Astrocyte (in vitro differentiated cells and primary cell): ENCODE measurements at regions not wholly inside any gene's neighbourhood (a gene's known extent, or its start where the extent isn't known, plus 50 kb on each side); places are given as distances from the start of the nearest gene placed in this dataset.
A peak's percentile ranks its signal among the peaks of the same experiment; 100 is the strongest.

Source experiments
- DNase-seq: peaks from one replicate; pipeline ENCODE4 v3.0.0-alpha.2; 2010; ENCODE audit warnings: low read depth
- FAIRE-seq: peaks from 2 replicates; lab custom pipeline; 2011; peaks lifted over from hg19 to GRCh38; lab: Jason Lieb, UNC
- H2AFZ ChIP-seq: 2 replicates; pipeline ENCODE4 v1.6.0; 2012; ENCODE audit warnings: low read depth, low read length, inconsistent platforms
- H3K27ac ChIP-seq: 2 replicates; pipeline ENCODE4 v1.5.1; 2011; ENCODE audit warnings: low read depth, low read length, inconsistent platforms
- H3K27me3 ChIP-seq: 2 replicates; pipeline ENCODE4 v1.6.0; 2011; ENCODE audit warnings: low read length, inconsistent platforms; ENCODE audit not compliant: insufficient read depth
- H3K36me3 ChIP-seq: 2 replicates; pipeline ENCODE4 v1.5.1; 2011; ENCODE audit warnings: low read length, inconsistent platforms; ENCODE audit not compliant: insufficient read depth
- H3K4me1 ChIP-seq: 2 replicates; pipeline ENCODE4 v1.5.1; 2011; ENCODE audit warnings: low read length, inconsistent platforms; ENCODE audit not compliant: insufficient read depth
- H3K4me2 ChIP-seq: 2 replicates; pipeline ENCODE4 v1.6.0; 2012; ENCODE audit warnings: low read length, inconsistent platforms
- H3K4me3 ChIP-seq: 2 replicates; pipeline ENCODE4 v1.5.1; 2011; ENCODE audit warnings: low read depth, mild to moderate bottlenecking, low read length, inconsistent platforms; ENCODE audit not compliant: insufficient read depth
- H3K79me2 ChIP-seq: 2 replicates; pipeline ENCODE4 v1.6.0; 2012; ENCODE audit warnings: mild to moderate bottlenecking, low read length, inconsistent platforms; ENCODE audit not compliant: insufficient read depth
- H3K9ac ChIP-seq: 2 replicates; pipeline ENCODE4 v1.6.0; 2012; ENCODE audit warnings: mild to moderate bottlenecking, low read length, inconsistent platforms
- H3K9me3 ChIP-seq: 2 replicates; pipeline ENCODE4 v1.5.1; 2012; ENCODE audit warnings: low read depth, mild to moderate bottlenecking, low read length, inconsistent platforms; ENCODE audit not compliant: insufficient read depth
- H4K20me1 ChIP-seq: 2 replicates; pipeline ENCODE4 v1.6.0; 2012; ENCODE audit warnings: low read length, inconsistent platforms; ENCODE audit not compliant: insufficient read depth
- H3K27ac Mint-ChIP-seq: one replicate; pipeline ENCODE4 v1.8.0; 2021; ENCODE audit warnings: mild to moderate bottlenecking, mixed read lengths; ENCODE audit not compliant: unreplicated experiment
- H3K27me3 Mint-ChIP-seq: one replicate; pipeline ENCODE4 v1.8.0; 2021; ENCODE audit warnings: low read depth, mixed read lengths; ENCODE audit not compliant: unreplicated experiment
- H3K36me3 Mint-ChIP-seq: one replicate; pipeline ENCODE4 v1.8.0; 2021; ENCODE audit warnings: low read depth, mixed read lengths; ENCODE audit not compliant: unreplicated experiment
- H3K4me1 Mint-ChIP-seq: one replicate; pipeline ENCODE4 v1.8.0; 2021; ENCODE audit warnings: low read depth, mixed read lengths; ENCODE audit not compliant: unreplicated experiment
- H3K4me3 Mint-ChIP-seq: one replicate; pipeline ENCODE4 v1.8.0; 2021; ENCODE audit warnings: mild to moderate bottlenecking, moderate library complexity, mixed read lengths; ENCODE audit not compliant: unreplicated experiment
- H3K9me3 Mint-ChIP-seq: one replicate; pipeline ENCODE4 v1.8.0; 2021; ENCODE audit warnings: mild to moderate bottlenecking, mixed read lengths; ENCODE audit not compliant: unreplicated experiment
- EZH2 ChIP-seq: IDR thresholded peaks from 2 replicates; pipeline ENCODE4 v1.6.1; 2012; ENCODE audit warnings: mild to moderate bottlenecking, low read length, inconsistent platforms; ENCODE audit not compliant: insufficient read depth
- TF ChIP-seq, protein P1 (sequence below): IDR thresholded peaks from 2 replicates; pipeline ENCODE4 v1.5.1; 2011; ENCODE audit warnings: low read depth, mild to moderate bottlenecking, inconsistent platforms, low read length, moderate library complexity; ENCODE audit not compliant: insufficient read depth

DNA sequence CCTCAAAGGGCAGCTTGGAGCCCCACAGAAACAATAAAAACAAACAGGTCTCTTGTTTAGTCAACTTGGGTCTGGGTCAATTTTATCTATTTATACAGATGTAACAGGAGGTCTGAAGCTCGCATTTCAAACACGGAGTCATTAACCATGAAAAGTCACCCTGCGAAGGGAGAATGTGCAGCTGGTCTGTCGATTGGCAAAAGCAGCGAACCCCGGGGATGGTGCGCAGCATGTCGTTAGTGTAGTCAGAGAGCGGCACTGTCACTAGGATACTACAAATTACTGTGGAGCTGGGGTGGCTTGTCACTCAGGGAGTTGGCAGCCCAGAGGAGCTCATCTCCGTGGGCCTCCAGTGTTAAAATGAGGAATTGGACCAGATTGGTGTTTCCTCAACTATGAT lies 190.4 kb upstream of the ARG1 start:
- Histone ChIP-seq H3K79me2 (no peaks in the 10 kb centered on the region), H3K4me1 (peaks cover 3% of the 10 kb centered on the region), H3K36me3 (no peaks in the 10 kb centered on the region), H4K20me1 (no peaks in the 10 kb centered on the region), H3K4me2 (no peak overlapping the region), H3K27ac (no peak overlapping the region), H3K4me3 (no peak overlapping the region), H3K9ac (no peak overlapping the region), H2AFZ (no peak overlapping the region), H3K9me3 (peaks cover 3% of the 10 kb centered on the region), H3K27me3 (peaks cover 3% of the 10 kb centered on the region)
- Mint-ChIP-seq H3K36me3 (no peaks in the 10 kb centered on the region), H3K4me1 (peaks cover 19% of the 10 kb centered on the region), H3K9me3 (no peaks in the 10 kb centered on the region), H3K27ac (no peak overlapping the region), H3K27me3 (no peaks in the 10 kb centered on the region), H3K4me3 (no peak overlapping the region)
- FAIRE-seq (no peak), DNase-seq (no peak)
- no peak for TF ChIP-seq EZH2
- TF ChIP-seq, protein P1, sequence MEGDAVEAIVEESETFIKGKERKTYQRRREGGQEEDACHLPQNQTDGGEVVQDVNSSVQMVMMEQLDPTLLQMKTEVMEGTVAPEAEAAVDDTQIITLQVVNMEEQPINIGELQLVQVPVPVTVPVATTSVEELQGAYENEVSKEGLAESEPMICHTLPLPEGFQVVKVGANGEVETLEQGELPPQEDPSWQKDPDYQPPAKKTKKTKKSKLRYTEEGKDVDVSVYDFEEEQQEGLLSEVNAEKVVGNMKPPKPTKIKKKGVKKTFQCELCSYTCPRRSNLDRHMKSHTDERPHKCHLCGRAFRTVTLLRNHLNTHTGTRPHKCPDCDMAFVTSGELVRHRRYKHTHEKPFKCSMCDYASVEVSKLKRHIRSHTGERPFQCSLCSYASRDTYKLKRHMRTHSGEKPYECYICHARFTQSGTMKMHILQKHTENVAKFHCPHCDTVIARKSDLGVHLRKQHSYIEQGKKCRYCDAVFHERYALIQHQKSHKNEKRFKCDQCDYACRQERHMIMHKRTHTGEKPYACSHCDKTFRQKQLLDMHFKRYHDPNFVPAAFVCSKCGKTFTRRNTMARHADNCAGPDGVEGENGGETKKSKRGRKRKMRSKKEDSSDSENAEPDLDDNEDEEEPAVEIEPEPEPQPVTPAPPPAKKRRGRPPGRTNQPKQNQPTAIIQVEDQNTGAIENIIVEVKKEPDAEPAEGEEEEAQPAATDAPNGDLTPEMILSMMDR: no peak

DNA sequence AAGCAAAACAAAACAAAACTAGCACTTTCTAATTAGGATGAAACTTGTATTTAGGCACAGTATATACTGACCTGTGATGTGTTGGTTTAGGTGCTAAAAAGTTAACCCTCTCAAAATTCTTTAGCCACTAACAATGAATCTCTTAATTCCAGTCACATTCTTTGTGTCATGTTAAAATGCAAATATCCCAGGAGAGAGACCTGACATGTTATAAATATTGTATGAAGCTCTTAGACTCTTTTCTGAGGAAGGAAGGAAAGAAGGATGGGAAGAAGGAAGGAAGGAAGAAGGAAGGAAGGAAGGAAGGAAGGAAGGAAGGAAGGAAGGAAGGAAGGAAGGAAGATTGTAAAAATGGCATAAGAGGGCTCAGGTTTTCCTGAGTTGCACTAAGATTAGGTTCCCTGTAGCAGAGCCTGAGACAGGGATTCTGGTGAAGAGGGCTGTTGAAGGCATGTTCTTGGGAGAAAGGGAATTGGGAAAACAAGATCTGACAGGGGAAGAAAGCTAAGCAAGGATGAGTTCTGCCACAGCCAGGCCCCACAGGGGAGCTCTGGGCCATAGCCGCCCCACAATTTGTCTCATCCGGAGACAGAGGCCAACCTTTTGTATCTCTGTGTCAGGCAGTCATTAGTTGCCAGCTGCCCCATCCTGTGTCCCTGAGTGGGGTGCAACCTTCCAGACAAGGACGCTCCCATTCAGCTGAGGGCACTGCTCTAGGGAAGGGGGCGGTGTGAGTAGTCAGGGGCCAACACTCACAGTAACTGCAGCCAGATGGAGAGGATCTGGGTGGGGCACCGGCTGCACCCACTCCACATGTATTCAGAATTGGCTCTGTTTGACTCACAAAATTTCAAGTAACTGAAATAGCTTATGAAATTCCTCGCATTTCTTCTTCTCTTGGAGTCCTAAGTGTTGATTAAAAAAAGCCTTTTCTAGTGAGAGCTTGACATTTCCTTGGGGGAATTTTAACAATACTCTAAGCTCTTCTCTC lies 189.3 kb upstream of the ARG1 start:
- Histone ChIP-seq H2AFZ (no peak overlapping the region), H3K4me2 (no peak overlapping the region), H3K9me3 (peaks cover 3% of the 10 kb centered on the region), H3K36me3 (no peaks in the 10 kb centered on the region), H3K27ac (no peak overlapping the region), H3K9ac (no peak overlapping the region), H3K4me3 (no peak overlapping the region), H4K20me1 (no peaks in the 10 kb centered on the region), H3K79me2 (no peaks in the 10 kb centered on the region), H3K4me1 (peaks cover 3% of the 10 kb centered on the region), H3K27me3 (peaks cover 3% of the 10 kb centered on the region)
- Mint-ChIP-seq H3K27ac (peak overlapping the region; percentile 36), H3K9me3 (no peaks in the 10 kb centered on the region), H3K36me3 (no peaks in the 10 kb centered on the region), H3K4me1 (peaks cover 19% of the 10 kb centered on the region), H3K27me3 (peaks cover 2% of the 10 kb centered on the region), H3K4me3 (no peak overlapping the region)
- TF ChIP-seq, protein P1: no peak
- TF ChIP-seq EZH2: no peak
- DNase-seq (peak; percentile 38), FAIRE-seq (no peak)
